K562 (cell line): ENCODE measurements at regions not wholly inside any gene's neighbourhood (a gene's known extent, or its start where the extent isn't known, plus 50 kb on each side); places are given as distances from the start of the nearest gene placed in this dataset.

Experiments
- ASH1L ChIP-seq: fragments of 450-650 bp; IDR thresholded peaks from 2 replicates; pipeline ENCODE4 v1.6.1; 2018; ENCODE audit warnings: borderline replicate concordance, mild to moderate bottlenecking, low read depth; ENCODE audit not compliant: partially characterized antibody
- DNMT1 ChIP-seq: fragments of 450-650 bp; IDR thresholded peaks from 2 replicates; pipeline ENCODE4 v1.6.1; 2016; ENCODE audit warnings: antibody characterized with exemption, mild to moderate bottlenecking
- DPF2 ChIP-seq: fragments of 450-650 bp; IDR thresholded peaks from 2 replicates; pipeline ENCODE4 v1.6.1; 2016
- ELF1 ChIP-seq: fragments of 200-800 bp; sonication (Bioruptor generic); IDR thresholded peaks from 2 replicates; pipeline ENCODE4 v1.6.1; 2016; ENCODE audit warnings: missing genetic modification characterization, missing compliant biosample characterization
- ERF ChIP-seq: fragments of 450-650 bp; formaldehyde crosslinking; IDR thresholded peaks from 2 replicates; pipeline ENCODE4 v1.4.0; 2020; ENCODE audit warnings: mild to moderate bottlenecking, mixed read lengths
- ETS1 ChIP-seq: conservative IDR thresholded peaks from 2 replicates; pipeline ENCODE4 v1.6.1; 2011; ENCODE audit warnings: low read depth, mild to moderate bottlenecking, low read length; ENCODE audit not compliant: control insufficient read depth
- MAFG ChIP-seq: fragments of 450-650 bp; conservative IDR thresholded peaks from 2 replicates; pipeline ENCODE4 v1.6.1; 2016; ENCODE audit warnings: missing genetic modification characterization, missing compliant biosample characterization
- MTF1 ChIP-seq: fragments of 250-450 bp; sonication (Bioruptor Pico); IDR thresholded peaks from 2 replicates; pipeline ENCODE4 v1.9.0; 2021; ENCODE audit warnings: moderate library complexity, mild to moderate bottlenecking, inconsistent platforms, borderline replicate concordance
- POLR2A ChIP-seq: fragments of 450-650 bp; conservative IDR thresholded peaks from 2 replicates; pipeline ENCODE4 v1.6.1; 2016
- SRF ChIP-seq, 2 experiments: fragments of 250-450, 450-650 bp in 1 of 2; sonication (Bioruptor Pico) in 1 of 2; sonication (generic) in 1 of 2; formaldehyde crosslinking; IDR thresholded peaks; 2 replicates each; pipeline versions ENCODE4 v1.5.0 to v1.5.1; 2020 to 2022; ENCODE audit warnings: mild to moderate bottlenecking in 1 of 2, missing genetic modification reagents in 1 of 2
- THAP7 ChIP-seq: fragments of 250-450 bp; sonication (Bioruptor Pico); IDR thresholded peaks from 2 replicates; pipeline ENCODE4 v1.5.0; 2021
- YBX1 ChIP-seq: fragments of 450-650 bp; IDR thresholded peaks from 2 replicates; pipeline ENCODE4 v1.7.1; 2016; ENCODE audit warnings: mild to moderate bottlenecking
- ZFX ChIP-seq: sonication (generic); formaldehyde crosslinking; IDR thresholded peaks from 2 replicates; pipeline ENCODE4 v1.8.0; 2022; ENCODE audit warnings: mild to moderate bottlenecking, missing genetic modification reagents, moderate library complexity
- ZNF316 ChIP-seq: fragments of 450-650 bp; IDR thresholded peaks from 2 replicates; pipeline ENCODE4 v1.6.1; 2016
- ZNF518B ChIP-seq: fragments of 250-450 bp; sonication (Bioruptor Pico); IDR thresholded peaks from 2 replicates; pipeline ENCODE4 v1.5.0; 2021; ENCODE audit warnings: mild to moderate bottlenecking, moderate library complexity
- TF ChIP-seq, protein P1 (sequence below): sonication (generic); formaldehyde crosslinking; IDR thresholded peaks from 2 replicates; pipeline ENCODE4 v1.8.0; 2022; ENCODE audit warnings: mild to moderate bottlenecking, missing genetic modification reagents, borderline replicate concordance

- TF ChIP-seq ETS1, result no peak
- TF ChIP-seq POLR2A, result no peak
- TF ChIP-seq, protein P1, sequence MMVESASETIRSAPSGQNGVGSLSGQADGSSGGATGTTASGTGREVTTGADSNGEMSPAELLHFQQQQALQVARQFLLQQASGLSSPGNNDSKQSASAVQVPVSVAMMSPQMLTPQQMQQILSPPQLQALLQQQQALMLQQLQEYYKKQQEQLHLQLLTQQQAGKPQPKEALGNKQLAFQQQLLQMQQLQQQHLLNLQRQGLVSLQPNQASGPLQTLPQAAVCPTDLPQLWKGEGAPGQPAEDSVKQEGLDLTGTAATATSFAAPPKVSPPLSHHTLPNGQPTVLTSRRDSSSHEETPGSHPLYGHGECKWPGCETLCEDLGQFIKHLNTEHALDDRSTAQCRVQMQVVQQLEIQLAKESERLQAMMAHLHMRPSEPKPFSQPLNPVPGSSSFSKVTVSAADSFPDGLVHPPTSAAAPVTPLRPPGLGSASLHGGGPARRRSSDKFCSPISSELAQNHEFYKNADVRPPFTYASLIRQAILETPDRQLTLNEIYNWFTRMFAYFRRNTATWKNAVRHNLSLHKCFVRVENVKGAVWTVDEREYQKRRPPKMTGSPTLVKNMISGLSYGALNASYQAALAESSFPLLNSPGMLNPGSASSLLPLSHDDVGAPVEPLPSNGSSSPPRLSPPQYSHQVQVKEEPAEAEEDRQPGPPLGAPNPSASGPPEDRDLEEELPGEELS, result no peak
- no peak for TF ChIP-seq YBX1
- TF ChIP-seq ASH1L, result no peak
- TF ChIP-seq ZNF518B, result no peak
- no peak for TF ChIP-seq ERF (CRISPR knock-in tag)
- TF ChIP-seq SRF (CRISPR knock-in tag; IDR thresholded peaks at IDR 0.05), result peak in 1 of 2 experiments; percentile 37; a peak in 1 of 4 replicates
- TF ChIP-seq ZFX (CRISPR knock-in tag), result no peak
- TF ChIP-seq DNMT1, result no peak
- TF ChIP-seq ZNF316, result no peak
- TF ChIP-seq ELF1 (tag), result no peak
- TF ChIP-seq MTF1, result no peak
- no peak for TF ChIP-seq MAFG (tag)
- peak; percentile 88 for TF ChIP-seq DPF2
- TF ChIP-seq THAP7 (CRISPR knock-in tag), result no peak
Measured at GRCh38 chr17:33508215-33508614, 215.1 kb upstream of the ASIC2 start (continued).
